ENCODE measurements at regions not wholly inside any gene's neighbourhood (a gene's known extent, or its start where the extent isn't known, plus 50 kb on each side); places are given as distances from the start of the nearest gene placed in this dataset.

GRCh38 chr4:77226939-77227705, 70.1 kb downstream of the CCNG2 start:
- POLR2A ChIA-PET = no interaction called here
- Histone ChIP-seq H3K27me3 (ENCODE audit: control insufficient read depth, insufficient read depth, low read length) (no peaks in the 10 kb centered on the region), H3K4me3 (ENCODE audit: low read depth in 2 of 2, low read length in 2 of 2) (no peak overlapping the region), H3K4me1 (ENCODE audit: control insufficient read depth, insufficient read depth, low read length) (no peaks in the 10 kb centered on the region), H3K36me3 (ENCODE audit: control insufficient read depth, insufficient read depth, low read length) (no peaks in the 10 kb centered on the region), H3K27ac (ENCODE audit: low read length) (no peak overlapping the region), H3K9me3 (ENCODE audit: control insufficient read depth, insufficient read depth, low read depth, low read length) (no peaks in the 10 kb centered on the region)
- no peak for TF ChIP-seq REST (IDR thresholded peaks at IDR 0.05; ENCODE audit: insufficient read depth in 1 of 2, low read depth in 2 of 2, low read length in 1 of 2)
- no peak for ATAC-seq
- intact Hi-C loops (cut with micrococcal nuclease; ENCODE audit: unreplicated experiment) (no loop called here), in situ Hi-C loops (cut with HindIII; ENCODE audit: low pct_unique_long_range_greater_than_20kb, low sequenced_read_pairs) (no loop called here)
- no TSS peak for BruUV-seq (replicated peaks)
- CTCF ChIA-PET = no interaction called here
- no peak for DNase-seq (ENCODE audit: low read depth, low spot score)

GRCh38 chr4:77229433-77229832, 72.4 kb downstream of the CCNG2 start:
- POLR2A ChIA-PET = no interaction called here
- Histone ChIP-seq H3K27me3 (ENCODE audit: control insufficient read depth, insufficient read depth, low read length) (no peaks in the 10 kb centered on the region), H3K4me3 (ENCODE audit: low read depth in 2 of 2, low read length in 2 of 2) (no peak overlapping the region), H3K4me1 (ENCODE audit: control insufficient read depth, insufficient read depth, low read length) (no peaks in the 10 kb centered on the region), H3K27ac (ENCODE audit: low read length) (no peak overlapping the region), H3K9me3 (ENCODE audit: control insufficient read depth, insufficient read depth, low read depth, low read length) (no peaks in the 10 kb centered on the region), H3K36me3 (ENCODE audit: control insufficient read depth, insufficient read depth, low read length) (no peaks in the 10 kb centered on the region)
- intact Hi-C loops (cut with micrococcal nuclease; ENCODE audit: unreplicated experiment) (no loop called here), in situ Hi-C loops (cut with HindIII; ENCODE audit: low pct_unique_long_range_greater_than_20kb, low sequenced_read_pairs) (no loop called here)
- no TSS peak for BruUV-seq (replicated peaks)
- no peak for TF ChIP-seq REST (IDR thresholded peaks at IDR 0.05; ENCODE audit: insufficient read depth in 1 of 2, low read depth in 2 of 2, low read length in 1 of 2)
- no peak for TF ChIP-seq SIN3A (IDR thresholded peaks at IDR 0.05; ENCODE audit: borderline replicate concordance, insufficient read depth, low read depth, low read length)
- no peak for TF ChIP-seq CTCF (IDR thresholded peaks at IDR 0.05)
- no peak for TF ChIP-seq POLR2AphosphoS5 (IDR thresholded peaks at IDR 0.05; ENCODE audit: low read depth, low read length)
- TF ChIP-seq TCF7L2 (IDR thresholded peaks at IDR 0.05; ENCODE audit: low read depth, low read length) = no peak
- CTCF ChIA-PET = no interaction called here
- DNase-seq (ENCODE audit: low read depth, low spot score) (no peak), ATAC-seq (no peak)

Data from Panc1 (cell line).